Peyer's patch (tissue), 4 donors: ENCODE measurements at regions not wholly inside any gene's neighbourhood (a gene's known extent, or its start where the extent isn't known, plus 50 kb on each side); places are given as distances from the start of the nearest gene placed in this dataset.

Experiments
- CTCF ChIP-seq, 6 experiments: fragments of 450-650 bp in 4 of 6; fragments of 200-600 bp in 2 of 6; sonication (generic) in 1 of 6; IDR thresholded peaks; one replicate each; pipeline ENCODE4 v1.5.1; 2017 to 2019; ENCODE audit warnings: antibody characterized with exemption in 6 of 6, mild to moderate bottlenecking in 3 of 6, moderate library complexity in 1 of 6
- POLR2A ChIP-seq, 2 donors: fragments of 450-650 bp; IDR thresholded peaks; one replicate each; pipeline ENCODE4 v1.5.1; 2017; ENCODE audit warnings: antibody characterized with exemption in 2 of 2, mild to moderate bottlenecking in 2 of 2, moderate library complexity in 2 of 2

GRCh38 chr20:60331688-60332300 is 373.6 kb downstream of the CDH26 start:
- no peak for TF ChIP-seq CTCF (IDR thresholded peaks at IDR 0.05)
- no peak for TF ChIP-seq POLR2A (IDR thresholded peaks at IDR 0.05)
